HEK293T (cell line): ENCODE measurements at regions not wholly inside any gene's neighbourhood (a gene's known extent, or its start where the extent isn't known, plus 50 kb on each side); places are given as distances from the start of the nearest gene placed in this dataset.

Experiments used
- ELF4 ChIP-seq: fragments of 450-650 bp; IDR thresholded peaks from 2 replicates; pipeline ENCODE4 v1.6.1; 2017; ENCODE audit warnings: antibody characterized with exemption
- HDGF ChIP-seq: fragments of 450-650 bp; IDR thresholded peaks from 2 replicates; pipeline ENCODE4 v1.6.1; 2017; ENCODE audit warnings: antibody characterized with exemption, borderline replicate concordance
- LEF1 ChIP-seq: fragments of 450-650 bp; IDR thresholded peaks from 2 replicates; pipeline ENCODE4 v1.6.1; 2017; ENCODE audit warnings: mild to moderate bottlenecking, borderline replicate concordance

- TF ChIP-seq LEF1: no peak
- no peak for TF ChIP-seq ELF4
- no peak for TF ChIP-seq HDGF
Observed at GRCh38 chr2:156874707-156875106, 382.8 kb upstream of the GALNT5 start.
